ENCODE measurements at regions not wholly inside any gene's neighbourhood (a gene's known extent, or its start where the extent isn't known, plus 50 kb on each side); places are given as distances from the start of the nearest gene placed in this dataset.

- DNase-seq = no peak
These were observed 159.1 kb upstream of the PPP2R2B start for GRCh38 chr5:147037515-147038205.

GRCh38 chr5:147040856-147041255 is 162.3 kb upstream of the PPP2R2B start:
- DNase-seq = no peak

GRCh38 chr5:147044572-147045273 is 166.2 kb upstream of the PPP2R2B start:
- no peak for DNase-seq

GRCh38 chr5:147045290-147045689 is 166.7 kb upstream of the PPP2R2B start:
- no peak for DNase-seq

- no peak for DNase-seq
These were observed 167.7 kb upstream of the PPP2R2B start for GRCh38 chr5:147046281-147046680.

GRCh38 chr5:147046894-147047293 is 168.3 kb upstream of the PPP2R2B start:
- DNase-seq = no peak

GRCh38 chr5:147049764-147050163 is 171.2 kb upstream of the PPP2R2B start:
- DNase-seq = no peak

GRCh38 chr5:147050172-147050571 is 171.6 kb upstream of the PPP2R2B start:
- no peak for DNase-seq

GRCh38 chr5:147051193-147051592 is 172.6 kb upstream of the PPP2R2B start:
- no peak for DNase-seq

- DNase-seq = no peak
These were observed 174.0 kb upstream of the PPP2R2B start for GRCh38 chr5:147052519-147052918.

GRCh38 chr5:147055089-147055826 is 176.7 kb upstream of the PPP2R2B start:
- DNase-seq = no peak

- no peak for DNase-seq
These were observed 177.5 kb upstream of the PPP2R2B start for GRCh38 chr5:147055850-147056566.

- DNase-seq = no peak
These were observed 177.8 kb upstream of the STK32A start for GRCh38 chr5:147057051-147057450.

- DNase-seq = no peak
These were observed 173.4 kb upstream of the STK32A start for GRCh38 chr5:147061431-147061830.

GRCh38 chr5:147062427-147062826 is 172.4 kb upstream of the STK32A start:
- no peak for DNase-seq

- DNase-seq = no peak
These were observed 170.9 kb upstream of the STK32A start for GRCh38 chr5:147063943-147064342.

- DNase-seq = no peak
These were observed 169.8 kb upstream of the STK32A start for GRCh38 chr5:147065071-147065470.

GRCh38 chr5:147068998-147069397 is 165.8 kb upstream of the STK32A start:
- DNase-seq = no peak

GRCh38 chr5:147072622-147073021 is 162.2 kb upstream of the STK32A start:
- DNase-seq = no peak

GRCh38 chr5:147073098-147073497 is 161.7 kb upstream of the STK32A start:
- DNase-seq = no peak

- DNase-seq = no peak
These were observed 159.6 kb upstream of the STK32A start for GRCh38 chr5:147075187-147075586.

GRCh38 chr5:147080391-147080790 is 154.4 kb upstream of the STK32A start:
- DNase-seq = no peak

- DNase-seq = no peak
These were observed 153.5 kb upstream of the STK32A start for GRCh38 chr5:147081311-147081764.

Data from inflammatory macrophage treated with lipopolysaccharide for 4 hours (primary cell).